ENCODE measurements at regions not wholly inside any gene's neighbourhood (a gene's known extent, or its start where the extent isn't known, plus 50 kb on each side); places are given as distances from the start of the nearest gene placed in this dataset.

- no peaks in the 10 kb centered on the region for H3K9me3 ChIP-seq (ENCODE audit: control insufficient read depth, insufficient read depth, low read length)
- no peak for DNase-seq (ENCODE audit: low read depth, low spot score)
- ChIA-PET POLR2A (interaction anchor here (0.7 to 1.8 kb wide), 3 partner anchors 60 to 833 kb away, joined by 3 to 6 read pairs (median 4); no protein-coding TSS in a partner anchor), CTCF (no interaction called here)
- no peak overlapping the region for H3K4me3 ChIP-seq (ENCODE audit: low read depth, low read length)
- peak overlapping the region; percentile 41 for H3K27ac ChIP-seq (ENCODE audit: low read depth, low read length)
- TF ChIP-seq, protein P1, sequence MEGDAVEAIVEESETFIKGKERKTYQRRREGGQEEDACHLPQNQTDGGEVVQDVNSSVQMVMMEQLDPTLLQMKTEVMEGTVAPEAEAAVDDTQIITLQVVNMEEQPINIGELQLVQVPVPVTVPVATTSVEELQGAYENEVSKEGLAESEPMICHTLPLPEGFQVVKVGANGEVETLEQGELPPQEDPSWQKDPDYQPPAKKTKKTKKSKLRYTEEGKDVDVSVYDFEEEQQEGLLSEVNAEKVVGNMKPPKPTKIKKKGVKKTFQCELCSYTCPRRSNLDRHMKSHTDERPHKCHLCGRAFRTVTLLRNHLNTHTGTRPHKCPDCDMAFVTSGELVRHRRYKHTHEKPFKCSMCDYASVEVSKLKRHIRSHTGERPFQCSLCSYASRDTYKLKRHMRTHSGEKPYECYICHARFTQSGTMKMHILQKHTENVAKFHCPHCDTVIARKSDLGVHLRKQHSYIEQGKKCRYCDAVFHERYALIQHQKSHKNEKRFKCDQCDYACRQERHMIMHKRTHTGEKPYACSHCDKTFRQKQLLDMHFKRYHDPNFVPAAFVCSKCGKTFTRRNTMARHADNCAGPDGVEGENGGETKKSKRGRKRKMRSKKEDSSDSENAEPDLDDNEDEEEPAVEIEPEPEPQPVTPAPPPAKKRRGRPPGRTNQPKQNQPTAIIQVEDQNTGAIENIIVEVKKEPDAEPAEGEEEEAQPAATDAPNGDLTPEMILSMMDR (IDR thresholded peaks at IDR 0.05; ENCODE audit: low read depth, low read length): no peak
- no peaks in the 10 kb centered on the region for H3K27me3 ChIP-seq (ENCODE audit: control insufficient read depth, insufficient read depth, low read length)
Observed at GRCh38 chr5:8700671-8701070, 831.7 kb downstream of the MTRR start.

DNA sequence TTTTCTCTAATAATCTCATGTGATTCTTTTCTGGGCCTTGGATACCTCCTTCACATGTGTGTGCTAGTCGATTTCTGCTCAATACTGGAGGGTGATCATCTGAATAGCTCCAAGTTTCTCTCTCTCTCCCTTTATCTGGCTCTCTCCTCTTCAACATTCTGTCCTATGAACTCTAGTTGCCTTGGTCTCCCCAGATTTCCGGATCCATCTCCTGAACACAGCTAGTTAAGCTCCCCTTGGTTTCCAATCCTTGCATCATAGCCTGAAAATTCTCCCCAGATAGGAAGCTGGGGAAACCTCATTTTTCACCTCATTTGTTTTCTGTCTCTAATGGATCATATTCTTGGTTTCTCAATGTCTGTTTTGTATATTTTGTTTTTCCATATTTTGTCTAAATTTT is 832.3 kb downstream of the MTRR start:
- ChIA-PET POLR2A (interaction anchor here (0.7 to 1.8 kb wide), 3 partner anchors 60 to 833 kb away, joined by 3 to 6 read pairs (median 4); no protein-coding TSS in a partner anchor), CTCF (no interaction called here)
- DNase-seq (ENCODE audit: low read depth, low spot score): no peak
- Histone ChIP-seq H3K27me3 (ENCODE audit: control insufficient read depth, insufficient read depth, low read length) (no peaks in the 10 kb centered on the region), H3K9me3 (ENCODE audit: control insufficient read depth, insufficient read depth, low read length) (no peaks in the 10 kb centered on the region), H3K4me3 (ENCODE audit: low read depth, low read length) (no peak overlapping the region), H3K27ac (ENCODE audit: low read depth, low read length) (peak overlapping the region; percentile 48)
- TF ChIP-seq, protein P1 (IDR thresholded peaks at IDR 0.05; ENCODE audit: low read depth, low read length): no peak

GRCh38 chr5:8710426-8710930 is 835.4 kb downstream of the SEMA5A start:
- ChIA-PET POLR2A (no interaction called here), CTCF (no interaction called here)
- DNase-seq (ENCODE audit: low read depth, low spot score): no peak
- no peaks in the 10 kb centered on the region for H3K27me3 ChIP-seq (ENCODE audit: control insufficient read depth, insufficient read depth, low read length)
- H3K9me3 ChIP-seq (ENCODE audit: control insufficient read depth, insufficient read depth, low read length): peaks cover 4% of the 10 kb centered on the region; the same call in 1 of the 2 replicates
- TF ChIP-seq, protein P1 (IDR thresholded peaks at IDR 0.05; ENCODE audit: low read depth, low read length): no peak
- no peak overlapping the region for H3K27ac ChIP-seq (ENCODE audit: low read depth, low read length)
- no peak overlapping the region for H3K4me3 ChIP-seq (ENCODE audit: low read depth, low read length)

DNA sequence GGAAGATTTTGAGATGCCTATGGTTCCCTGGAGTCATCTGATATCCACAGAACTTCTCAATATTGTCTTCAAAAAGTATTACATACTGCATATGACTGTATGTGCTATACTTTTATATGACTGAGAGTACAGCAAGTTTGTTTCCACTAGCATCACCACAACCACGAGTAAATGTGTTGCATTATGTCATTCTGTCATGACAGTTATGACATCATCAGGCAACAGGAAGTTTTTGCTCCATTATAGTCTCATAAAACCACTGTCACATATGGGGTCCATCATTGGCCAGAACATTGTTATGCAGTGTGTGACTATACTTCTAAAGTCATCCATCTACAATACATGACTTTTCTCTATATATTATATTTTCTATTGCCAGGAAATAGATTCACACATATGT is 831.7 kb downstream of the SEMA5A start:
- ChIA-PET POLR2A (no interaction called here), CTCF (no interaction called here)
- no peak for DNase-seq (ENCODE audit: low read depth, low spot score)
- Histone ChIP-seq H3K9me3 (ENCODE audit: control insufficient read depth, insufficient read depth, low read length) (no peaks in the 10 kb centered on the region), H3K27ac (ENCODE audit: low read depth, low read length) (no peak overlapping the region), H3K27me3 (ENCODE audit: control insufficient read depth, insufficient read depth, low read length) (no peaks in the 10 kb centered on the region), H3K4me3 (ENCODE audit: low read depth, low read length) (no peak overlapping the region)
- TF ChIP-seq, protein P1 (IDR thresholded peaks at IDR 0.05; ENCODE audit: low read depth, low read length): no peak

DNA sequence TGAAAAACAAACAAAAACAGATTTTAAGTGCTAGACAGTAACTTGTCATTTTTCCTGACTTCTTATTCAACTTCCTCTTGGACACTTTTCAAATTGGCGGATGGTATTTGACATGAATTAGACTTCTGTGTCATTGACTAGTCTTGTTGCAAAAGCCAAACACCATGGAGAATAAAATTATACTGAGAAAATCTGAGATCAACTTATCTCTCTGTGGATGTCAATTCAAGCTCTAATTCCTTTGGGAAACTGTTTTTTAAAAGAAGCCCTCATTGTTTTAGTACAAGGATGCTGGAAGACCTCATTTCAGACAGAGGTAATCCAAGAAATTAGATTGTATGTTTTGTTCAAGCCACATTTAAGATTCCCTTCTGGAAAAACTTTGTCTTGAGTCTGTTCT is 831.0 kb downstream of the SEMA5A start:
- Histone ChIP-seq H3K4me3 (ENCODE audit: low read depth, low read length) (no peak overlapping the region), H3K27ac (ENCODE audit: low read depth, low read length) (no peak overlapping the region), H3K9me3 (ENCODE audit: control insufficient read depth, insufficient read depth, low read length) (no peaks in the 10 kb centered on the region), H3K27me3 (ENCODE audit: control insufficient read depth, insufficient read depth, low read length) (no peaks in the 10 kb centered on the region)
- CTCF ChIA-PET: interaction anchor here (0.6 kb wide), 1 partner anchor 40 kb away, joined by 3 read pairs; no protein-coding TSS in a partner anchor
- POLR2A ChIA-PET: no interaction called here
- no peak for DNase-seq (ENCODE audit: low read depth, low spot score)
- TF ChIP-seq, protein P1 (IDR thresholded peaks at IDR 0.05; ENCODE audit: low read depth, low read length): no peak

Data from AG04450 (cell line).